Fibroblast of lung (primary cell): ENCODE measurements at regions not wholly inside any gene's neighbourhood (a gene's known extent, or its start where the extent isn't known, plus 50 kb on each side); places are given as distances from the start of the nearest gene placed in this dataset.

Experiments used
- DNase-seq, 2 donors: peaks; one replicate each; pipeline versions ENCODE4 v3.0.0 to v3.0.0-alpha.2; 2010; ENCODE audit warnings: low read depth in 2 of 2
- H2AFZ ChIP-seq: 2 replicates; pipeline ENCODE4 v1.5.1; 2012; ENCODE audit warnings: low read length, control low read depth, inconsistent platforms
- H3K27ac ChIP-seq: 2 replicates; pipeline ENCODE4 v1.5.1; 2011; ENCODE audit warnings: low read length, control low read depth; ENCODE audit not compliant: insufficient read depth
- H3K27me3 ChIP-seq: 2 replicates; pipeline ENCODE4 v1.5.1; 2011; ENCODE audit warnings: mild to moderate bottlenecking, low read length; ENCODE audit not compliant: control insufficient read depth, insufficient read depth
- H3K36me3 ChIP-seq: 2 replicates; pipeline ENCODE4 v1.5.1; 2011; ENCODE audit warnings: low read length; ENCODE audit not compliant: control insufficient read depth, insufficient read depth
- H3K4me1 ChIP-seq: 2 replicates; pipeline ENCODE4 v1.5.1; 2011; ENCODE audit warnings: low read length; ENCODE audit not compliant: control insufficient read depth, insufficient read depth; ENCODE audit errors: extremely low read depth
- H3K4me2 ChIP-seq: 2 replicates; pipeline ENCODE4 v1.5.1; 2011; ENCODE audit warnings: low read length, control low read depth; ENCODE audit not compliant: insufficient read depth; ENCODE audit errors: extremely low read depth
- H3K4me3 ChIP-seq, 4 experiments: fragments of 200-600 bp in 1 of 4; sonication (generic) in 1 of 4; replicated peaks in 1 of 4; 2 replicates each; pipeline ENCODE4 v1.5.1; 2011 to 2016; ENCODE audit warnings: low read length in 4 of 4, low read depth in 3 of 4, mild to moderate bottlenecking in 3 of 4, control low read depth in 2 of 4, inconsistent platforms in 1 of 4, mixed read lengths in 1 of 4; ENCODE audit not compliant: insufficient read depth in 1 of 4; ENCODE audit errors: control extremely low read depth in 1 of 4
- H3K79me2 ChIP-seq: 2 replicates; pipeline ENCODE4 v1.5.1; 2012; ENCODE audit warnings: mild to moderate bottlenecking, low read length, inconsistent platforms; ENCODE audit not compliant: control insufficient read depth, insufficient read depth
- H3K9ac ChIP-seq: 2 replicates; pipeline ENCODE4 v1.5.1; 2011; ENCODE audit warnings: mild to moderate bottlenecking, low read length, control low read depth; ENCODE audit not compliant: insufficient read depth
- H3K9me3 ChIP-seq: 2 replicates; pipeline ENCODE4 v1.5.1; 2012; ENCODE audit warnings: low read depth, low read length; ENCODE audit not compliant: control insufficient read depth, insufficient read depth
- H4K20me1 ChIP-seq: 2 replicates; pipeline ENCODE4 v1.5.1; 2011; ENCODE audit warnings: low read length; ENCODE audit not compliant: control insufficient read depth, insufficient read depth; ENCODE audit errors: extremely low read depth
- CTCF ChIP-seq, 2 donors: IDR thresholded peaks in 1 of 2; conservative IDR thresholded peaks in 1 of 2; 1 replicate in 1 of 2; 2 replicates in 1 of 2; pipeline ENCODE4 v1.5.1; 2011 to 2012; ENCODE audit warnings: low read length in 2 of 2, control low read depth in 1 of 2, inconsistent platforms in 1 of 2, low read depth in 1 of 2, mild to moderate bottlenecking in 1 of 2
- EZH2 ChIP-seq: IDR thresholded peaks from 2 replicates; pipeline ENCODE4 v1.5.1; 2012; ENCODE audit warnings: low read length, control low read depth, mild to moderate bottlenecking; ENCODE audit errors: missing control alignments

- Histone ChIP-seq H3K9me3 (no peaks in the 10 kb centered on the region), H3K27ac (no peak overlapping the region), H3K4me2 (no peak overlapping the region), H4K20me1 (no peaks in the 10 kb centered on the region), H3K79me2 (no peaks in the 10 kb centered on the region), H3K27me3 (no peaks in the 10 kb centered on the region), H3K36me3 (no peaks in the 10 kb centered on the region), H3K4me3 (no peak overlapping the region), H3K9ac (no peak overlapping the region), H2AFZ (no peak overlapping the region), H3K4me1 (no peaks in the 10 kb centered on the region)
- DNase-seq = no peak
- TF ChIP-seq CTCF (conservative IDR thresholded peaks at IDR 0.05 in 1 of 2, IDR thresholded peaks at IDR 0.05 in 1 of 2; ENCODE audit: low read depth in 1 of 2, low read length in 2 of 2) (no peak), EZH2 (no peak)
Measured at GRCh38 chr7:37570145-37570544, 113.4 kb upstream of the GPR141 start.

- DNase-seq = no peak
- Histone ChIP-seq H3K9me3 (no peaks in the 10 kb centered on the region), H4K20me1 (no peaks in the 10 kb centered on the region), H3K27ac (no peak overlapping the region), H3K4me1 (no peaks in the 10 kb centered on the region), H3K27me3 (no peaks in the 10 kb centered on the region), H2AFZ (no peak overlapping the region), H3K4me3 (no peak overlapping the region), H3K4me2 (no peak overlapping the region), H3K79me2 (no peaks in the 10 kb centered on the region), H3K36me3 (no peaks in the 10 kb centered on the region), H3K9ac (no peak overlapping the region)
- TF ChIP-seq EZH2 = no peak
- TF ChIP-seq CTCF (conservative IDR thresholded peaks at IDR 0.05 in 1 of 2, IDR thresholded peaks at IDR 0.05 in 1 of 2; ENCODE audit: low read depth in 1 of 2, low read length in 2 of 2) = no peak
Measured at GRCh38 chr7:37571806-37572205, 111.8 kb upstream of the GPR141 start.

- Histone ChIP-seq H3K4me2 (no peak overlapping the region), H3K79me2 (no peaks in the 10 kb centered on the region), H3K4me1 (no peaks in the 10 kb centered on the region), H3K4me3 (no peak overlapping the region), H4K20me1 (no peaks in the 10 kb centered on the region), H3K9me3 (no peaks in the 10 kb centered on the region), H3K36me3 (no peaks in the 10 kb centered on the region), H3K27me3 (no peaks in the 10 kb centered on the region), H2AFZ (no peak overlapping the region), H3K9ac (no peak overlapping the region), H3K27ac (no peak overlapping the region)
- DNase-seq = no peak
- TF ChIP-seq CTCF (conservative IDR thresholded peaks at IDR 0.05 in 1 of 2, IDR thresholded peaks at IDR 0.05 in 1 of 2; ENCODE audit: low read depth in 1 of 2, low read length in 2 of 2) = no peak
- TF ChIP-seq EZH2 = no peak
Measured at GRCh38 chr7:37577412-37577811, 106.2 kb upstream of the GPR141 start.
